Adrenal gland (tissue), 5 donors: ENCODE measurements at regions not wholly inside any gene's neighbourhood (a gene's known extent, or its start where the extent isn't known, plus 50 kb on each side); places are given as distances from the start of the nearest gene placed in this dataset.

Experiments
- POLR2A ChIP-seq, 2 donors: fragments of 450-650 bp; IDR thresholded peaks; one replicate each; pipeline ENCODE4 v1.6.1; 2017; ENCODE audit warnings: antibody characterized with exemption in 2 of 2, mild to moderate bottlenecking in 2 of 2, moderate library complexity in 1 of 2
- TF ChIP-seq, protein P1 (sequence below), 6 experiments: fragments of 450-650 bp in 4 of 6; fragments of 200-600 bp in 2 of 6; sonication (generic) in 1 of 6; IDR thresholded peaks; 1 replicate in 5 of 6; 2 replicates in 1 of 6; pipeline versions ENCODE4 v1.5.1 to v1.8.0; 2016 to 2021; ENCODE audit warnings: antibody characterized with exemption in 6 of 6, mild to moderate bottlenecking in 2 of 6, moderate library complexity in 1 of 6
- donor health status: DM: no; HTN: no; CAD: no.

DNA sequence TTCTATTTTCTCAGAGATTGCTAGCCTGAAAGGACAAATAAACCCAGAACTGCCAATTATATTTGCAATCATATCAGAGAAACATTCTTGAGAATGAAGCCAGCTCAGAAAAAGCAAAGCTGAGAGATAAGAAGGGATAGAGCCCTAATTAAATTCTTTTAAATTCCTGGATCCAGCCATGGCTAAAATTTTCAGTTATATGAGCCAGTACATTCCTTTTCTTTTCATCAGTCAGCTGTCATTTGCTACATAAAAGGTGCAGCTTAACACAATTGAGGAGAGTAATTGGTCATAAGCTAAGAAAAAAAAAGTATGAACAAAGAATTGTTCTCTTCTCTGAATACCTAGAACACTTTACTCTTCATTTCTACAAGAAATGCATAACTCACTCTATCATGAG, 303.5 kb upstream of the FIGN start:
- no peak for TF ChIP-seq POLR2A (IDR thresholded peaks at IDR 0.05)
- TF ChIP-seq, protein P1, sequence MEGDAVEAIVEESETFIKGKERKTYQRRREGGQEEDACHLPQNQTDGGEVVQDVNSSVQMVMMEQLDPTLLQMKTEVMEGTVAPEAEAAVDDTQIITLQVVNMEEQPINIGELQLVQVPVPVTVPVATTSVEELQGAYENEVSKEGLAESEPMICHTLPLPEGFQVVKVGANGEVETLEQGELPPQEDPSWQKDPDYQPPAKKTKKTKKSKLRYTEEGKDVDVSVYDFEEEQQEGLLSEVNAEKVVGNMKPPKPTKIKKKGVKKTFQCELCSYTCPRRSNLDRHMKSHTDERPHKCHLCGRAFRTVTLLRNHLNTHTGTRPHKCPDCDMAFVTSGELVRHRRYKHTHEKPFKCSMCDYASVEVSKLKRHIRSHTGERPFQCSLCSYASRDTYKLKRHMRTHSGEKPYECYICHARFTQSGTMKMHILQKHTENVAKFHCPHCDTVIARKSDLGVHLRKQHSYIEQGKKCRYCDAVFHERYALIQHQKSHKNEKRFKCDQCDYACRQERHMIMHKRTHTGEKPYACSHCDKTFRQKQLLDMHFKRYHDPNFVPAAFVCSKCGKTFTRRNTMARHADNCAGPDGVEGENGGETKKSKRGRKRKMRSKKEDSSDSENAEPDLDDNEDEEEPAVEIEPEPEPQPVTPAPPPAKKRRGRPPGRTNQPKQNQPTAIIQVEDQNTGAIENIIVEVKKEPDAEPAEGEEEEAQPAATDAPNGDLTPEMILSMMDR (IDR thresholded peaks at IDR 0.05): no peak
